GM19035 (cell line): ENCODE measurements at regions not wholly inside any gene's neighbourhood (a gene's known extent, or its start where the extent isn't known, plus 50 kb on each side); places are given as distances from the start of the nearest gene placed in this dataset.
"Not testable (repeated sequence)": the region's sequence is repeated elsewhere in the genome, so short reads cannot be mapped to it uniquely, and the experiment has no call there.

ENCODE experiments used
- ATAC-seq: cut with Tn5 transposase; IDR thresholded peaks from one replicate; pipeline ENCODE4 v1.9.1; 2021; ENCODE audit not compliant: unreplicated experiment

- ATAC-seq: no peak
Measured at GRCh38 chr9:78938821-78939220, 632.9 kb upstream of the TLE4 start.

DNA sequence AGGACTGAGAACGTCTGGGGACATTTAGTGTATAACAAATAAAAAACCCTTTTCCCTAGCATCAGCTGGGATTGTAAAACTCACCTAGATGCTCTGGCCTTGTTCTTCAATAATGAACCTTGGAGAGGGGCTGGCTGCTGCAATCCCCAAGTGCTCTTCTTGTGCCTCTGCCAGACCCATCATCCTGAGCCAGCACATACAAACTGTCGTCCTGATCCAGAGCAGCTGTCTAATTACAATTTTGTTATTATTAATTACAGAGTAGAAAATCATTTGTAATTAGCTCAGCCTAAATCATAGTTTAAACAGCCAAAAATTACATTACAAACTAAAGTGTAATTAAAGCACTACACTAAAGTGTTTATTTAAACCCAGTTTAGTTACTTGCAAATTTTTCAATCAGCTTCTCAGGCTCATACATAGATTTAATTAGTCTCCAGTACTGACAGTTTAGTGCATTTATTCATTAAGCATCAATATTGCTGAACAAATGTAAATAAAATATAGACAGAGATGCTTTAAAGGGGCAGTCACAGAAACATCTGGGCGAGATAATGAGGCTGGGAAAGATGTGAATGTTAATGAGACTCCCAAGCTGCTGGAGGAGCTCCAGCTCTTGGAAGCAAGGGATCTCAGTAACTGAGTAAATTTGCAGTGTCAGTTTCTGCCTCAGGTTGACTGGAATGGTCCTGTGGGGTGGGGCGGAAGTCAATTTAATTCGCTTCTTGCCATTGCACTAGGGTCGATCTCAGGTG lies 632.3 kb upstream of the TLE4 start:
- ATAC-seq: no peak

- no peak for ATAC-seq
Measured at GRCh38 chr9:78940121-78940855, 631.5 kb upstream of the TLE4 start.

DNA sequence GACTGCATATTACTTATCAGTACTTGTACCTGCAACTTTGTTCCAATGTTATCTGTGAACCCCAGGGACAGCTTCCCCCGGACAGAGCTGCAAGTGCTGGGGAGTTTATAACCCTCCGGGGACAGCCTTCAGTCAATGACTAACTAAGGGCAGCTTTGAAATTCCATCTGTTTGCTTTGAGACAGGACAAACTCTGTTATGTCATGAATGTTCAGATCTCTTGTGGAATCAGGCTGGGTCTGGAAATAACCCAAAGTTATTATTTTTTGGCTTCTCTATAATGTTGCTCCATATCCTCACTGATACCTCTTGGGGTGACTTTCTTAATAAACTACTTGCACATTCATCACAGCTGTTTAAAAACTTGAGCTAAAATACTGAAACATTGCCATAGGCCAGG lies 617.5 kb upstream of the TLE4 start:
- ATAC-seq: no peak

DNA sequence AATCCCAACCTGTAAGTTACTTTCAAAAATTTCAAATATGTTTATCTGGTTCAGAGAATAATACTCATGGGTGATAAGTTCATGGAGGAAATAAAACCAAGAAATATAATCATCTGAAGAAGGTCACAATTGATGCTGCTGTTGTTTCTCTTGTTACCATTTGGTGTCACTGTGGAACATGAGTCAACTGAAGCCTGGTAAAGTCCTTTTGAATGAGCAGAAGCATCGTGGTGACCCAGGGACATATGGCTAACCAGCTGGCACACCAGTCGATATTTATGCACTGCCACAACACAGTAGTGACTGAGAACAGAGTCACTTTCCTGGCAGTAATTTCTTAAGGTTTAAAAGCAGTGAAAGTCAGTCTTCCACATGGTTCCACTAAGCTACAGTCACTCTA lies 612.9 kb upstream of the TLE4 start:
- no peak for ATAC-seq

DNA sequence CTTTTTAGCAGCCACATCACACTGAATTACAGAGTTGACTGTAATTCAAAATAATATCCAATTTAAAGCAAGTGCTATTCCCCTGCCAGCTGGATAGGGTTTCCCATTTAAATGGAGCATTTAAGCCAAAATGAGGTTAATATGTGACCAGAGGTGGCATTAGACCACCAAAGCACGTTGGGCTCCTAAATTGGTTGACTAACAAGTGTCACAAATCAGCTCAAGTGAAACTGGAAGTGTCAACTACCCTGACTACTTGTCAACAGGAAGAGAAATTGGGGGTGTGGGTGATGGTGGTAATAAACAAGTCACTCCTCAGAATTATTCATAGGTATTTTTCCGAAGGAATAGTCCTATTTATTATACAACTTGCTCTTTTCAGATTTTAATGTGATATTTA lies 609.6 kb upstream of the TLE4 start:
- ATAC-seq: no peak

- no peak for ATAC-seq
Measured at GRCh38 chr9:78963911-78964310, 607.9 kb upstream of the TLE4 start.

DNA sequence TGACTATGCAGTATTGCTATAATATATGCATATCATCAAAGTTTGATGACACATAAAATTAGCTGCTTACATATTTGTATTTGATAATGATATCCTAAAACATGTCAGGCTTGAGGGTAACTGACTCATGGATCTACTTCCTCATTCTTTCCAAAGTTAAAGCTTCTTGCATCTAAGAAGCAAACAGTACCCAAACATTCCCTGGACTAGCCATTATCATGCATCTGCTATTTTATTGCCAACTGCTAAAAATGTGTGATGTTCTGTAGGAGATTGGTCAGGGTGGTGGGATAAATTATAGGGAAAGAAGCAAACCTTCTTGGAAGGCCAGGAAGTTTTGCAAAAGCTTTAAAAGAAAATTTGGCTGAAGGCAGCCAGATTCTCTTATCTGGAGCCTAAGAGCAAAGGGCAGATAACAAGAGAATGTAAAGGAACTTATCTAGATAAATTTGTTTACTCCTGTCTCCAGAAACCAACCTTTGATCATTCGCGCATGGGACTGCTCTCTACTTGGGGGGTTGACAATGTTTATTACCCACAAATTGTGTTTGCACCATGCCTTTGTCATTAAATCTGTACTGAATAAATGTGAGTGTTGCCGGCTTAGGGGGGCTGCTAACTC lies 604.1 kb upstream of the TLE4 start:
- ATAC-seq: no peak

GRCh38 chr9:78970375-78970774 lies 601.4 kb upstream of the TLE4 start:
- no peak for ATAC-seq

- ATAC-seq: no peak
Measured at GRCh38 chr9:78971540-78971939, 600.2 kb upstream of the TLE4 start.

DNA sequence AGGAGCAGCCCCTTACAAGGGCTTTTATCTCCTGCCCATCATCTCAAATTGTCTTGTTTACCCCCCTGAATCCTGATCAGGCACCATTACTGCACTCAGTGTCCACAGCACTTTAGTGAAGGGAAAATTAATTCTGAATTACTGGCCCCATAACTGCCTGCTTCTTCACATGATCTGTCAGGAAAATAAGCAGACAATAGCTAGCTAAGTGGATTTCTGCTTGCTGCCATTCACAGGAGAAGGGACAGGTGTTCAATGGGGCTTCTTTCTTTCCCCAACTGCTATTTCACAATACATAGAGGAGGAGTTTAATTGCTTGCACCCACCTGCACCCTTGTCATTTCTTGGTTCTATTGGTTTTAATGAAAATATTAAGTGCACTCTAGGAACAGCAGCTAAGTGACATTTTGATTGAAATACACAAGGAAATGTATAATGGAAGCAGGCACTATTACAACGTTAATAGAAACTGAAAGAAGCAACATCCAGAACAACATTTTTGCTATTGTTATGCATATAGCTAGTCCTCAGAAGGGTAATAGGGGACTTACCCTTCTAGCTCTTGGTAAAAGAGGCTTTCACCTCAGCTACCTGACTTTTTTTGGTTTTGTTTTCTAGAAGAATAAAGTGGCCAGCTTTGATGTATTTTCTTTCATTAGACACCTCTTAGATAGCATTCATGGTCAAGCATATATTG lies 599.3 kb upstream of the TLE4 start:
- no peak for ATAC-seq

DNA sequence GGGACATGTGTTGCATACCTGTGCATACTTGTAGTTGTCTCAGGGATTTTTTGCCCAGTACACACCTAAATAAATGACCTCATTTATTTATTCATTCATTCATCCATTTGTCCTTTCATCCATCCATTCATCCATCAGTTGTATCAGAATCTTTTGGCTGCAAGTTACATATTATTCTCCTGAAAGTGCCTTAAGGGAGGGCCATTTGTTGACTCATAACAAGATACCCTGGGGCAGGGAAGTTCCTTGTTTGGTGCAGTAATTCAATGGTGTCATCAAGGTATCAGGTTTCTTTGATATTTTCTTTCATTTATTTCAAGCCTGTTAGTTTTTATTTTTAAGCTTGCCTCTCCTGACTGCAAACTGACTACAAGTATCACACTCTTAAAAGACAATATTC lies 597.9 kb upstream of the TLE4 start:
- ATAC-seq: no peak

DNA sequence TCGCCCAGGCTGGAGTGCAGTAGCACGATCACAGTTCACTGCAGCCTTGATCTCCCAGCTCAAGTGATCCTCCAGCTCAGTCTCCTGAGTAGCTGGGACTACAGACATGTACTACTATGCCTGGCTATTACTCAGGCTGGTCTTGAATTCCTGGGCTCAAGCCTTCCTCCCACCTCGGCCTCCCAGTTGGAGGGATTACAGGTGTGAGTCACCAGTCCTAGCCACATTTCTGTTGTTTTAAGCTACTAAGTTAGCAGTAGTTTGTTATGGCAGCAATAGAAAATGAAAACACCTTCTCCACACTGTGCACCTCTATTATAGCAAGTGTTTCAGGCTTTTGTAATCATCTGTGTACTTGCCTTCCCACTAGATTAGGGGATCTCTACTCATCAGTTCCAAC lies 588.9 kb upstream of the TLE4 start:
- ATAC-seq: no peak

- ATAC-seq: no peak
Measured at GRCh38 chr9:78985084-78985738, 586.6 kb upstream of the TLE4 start.

GRCh38 chr9:78986446-78986845 lies 585.3 kb upstream of the TLE4 start:
- ATAC-seq: no peak

DNA sequence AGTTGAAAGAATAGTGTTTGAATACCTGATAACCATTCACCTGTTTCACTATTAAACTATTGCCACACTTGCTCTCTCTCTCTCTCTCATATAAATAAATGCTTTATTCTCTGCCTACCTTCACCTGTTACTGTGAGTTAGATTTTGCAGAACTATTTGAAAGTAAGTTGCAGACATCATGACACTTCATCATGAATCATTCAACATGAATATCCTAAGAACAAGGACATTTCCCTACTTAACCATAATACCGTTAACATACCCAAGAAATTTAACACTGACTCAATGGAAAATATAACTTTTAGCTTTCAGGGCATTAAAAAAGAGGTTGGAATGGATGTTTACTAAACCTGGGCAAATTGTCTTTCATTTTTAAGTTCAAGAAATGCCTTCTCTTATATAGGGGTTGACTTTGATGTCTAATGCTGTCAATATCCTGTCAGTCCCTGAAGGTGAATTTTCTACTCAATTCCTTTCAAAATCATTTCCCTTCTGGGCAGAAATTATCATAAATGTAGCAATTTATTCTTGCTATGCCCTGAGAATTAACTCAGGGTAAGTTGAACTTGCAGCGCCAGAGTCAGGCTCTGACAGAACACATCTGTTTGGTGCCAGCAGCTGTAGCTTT lies 582.6 kb upstream of the TLE4 start:
- no peak for ATAC-seq

GRCh38 chr9:78994471-78994870 lies 577.3 kb upstream of the TLE4 start:
- ATAC-seq: no peak

DNA sequence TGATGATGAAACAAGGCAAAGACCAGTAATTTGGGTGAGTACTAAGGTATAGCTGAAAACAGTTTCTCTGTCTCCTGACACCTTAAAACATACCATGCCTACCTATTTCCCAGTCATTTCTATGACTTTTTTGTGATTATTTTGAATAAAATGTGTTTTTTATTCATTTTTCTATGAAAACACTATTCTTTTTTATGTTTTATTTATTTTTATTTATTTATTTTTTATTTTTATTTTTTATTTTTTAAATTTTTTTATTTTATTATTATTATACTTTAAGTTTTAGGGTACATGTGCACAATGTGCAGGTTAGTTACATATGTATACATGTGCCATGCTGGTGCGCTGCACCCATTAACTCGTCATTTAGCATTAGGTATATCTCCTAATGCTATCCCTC lies 576.8 kb upstream of the TLE4 start:
- not testable (repeated sequence) for ATAC-seq

GRCh38 chr9:78997296-78997695 lies 574.5 kb upstream of the TLE4 start:
- ATAC-seq: no peak

DNA sequence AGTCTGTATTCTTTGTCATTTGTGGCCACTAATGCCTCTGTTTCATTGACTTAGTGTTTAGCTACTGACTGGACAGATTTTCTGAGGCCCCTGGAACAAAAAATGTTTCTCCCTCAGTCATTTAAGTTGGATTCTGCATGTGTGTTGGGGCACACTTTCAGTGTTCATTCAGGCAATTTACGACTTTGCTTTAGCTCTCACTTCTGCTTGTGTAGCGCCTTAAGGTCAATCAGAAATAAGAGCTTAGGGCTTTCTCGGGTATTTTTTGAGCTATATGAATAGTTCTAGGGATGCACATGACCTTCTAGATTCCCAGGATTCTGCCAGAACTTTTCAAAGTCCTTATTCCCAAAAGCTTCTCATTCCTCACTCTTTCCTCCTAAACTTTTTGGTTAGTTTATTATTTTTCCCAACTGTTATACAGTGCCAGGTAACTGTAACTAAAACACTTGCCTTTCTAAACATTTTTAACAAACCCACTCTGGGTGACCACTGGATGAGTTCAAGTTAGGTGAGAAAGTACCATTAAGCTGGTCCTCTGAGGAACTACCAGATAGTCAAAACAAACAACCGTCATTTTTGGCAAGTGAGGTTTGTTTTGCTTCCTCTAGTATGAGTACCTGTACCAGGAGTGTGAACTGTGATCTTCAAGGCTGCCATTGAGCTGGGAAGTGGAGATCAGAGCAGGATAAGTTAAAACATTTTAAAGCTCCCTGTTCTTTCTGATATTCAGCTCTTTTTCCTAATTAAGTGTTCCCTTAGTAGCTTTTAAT lies 571.3 kb upstream of the TLE4 start:
- peak; percentile 58 for ATAC-seq
